ENCODE measurements at regions not wholly inside any gene's neighbourhood (a gene's known extent, or its start where the extent isn't known, plus 50 kb on each side); places are given as distances from the start of the nearest gene placed in this dataset.

- CTCF ChIA-PET: interaction anchor here (1.3 kb wide), 1 partner anchor 45 kb away, joined by 3 read pairs; no protein-coding TSS in a partner anchor
- no peak for TF ChIP-seq CTCF (conservative IDR thresholded peaks at IDR 0.05; ENCODE audit: low read depth)
- H3K27ac ChIP-seq: peak overlapping the region; percentile 57
- no peak for DNase-seq (ENCODE audit: low spot score)
- POLR2A ChIA-PET (ENCODE audit: low non-redundant PET): no interaction called here
Measured at GRCh38 chr9:746661-747434, 94.6 kb upstream of the DMRT1 start.

GRCh38 chr9:747567-747966 is 93.9 kb upstream of the DMRT1 start:
- no peak for DNase-seq (ENCODE audit: low spot score)
- POLR2A ChIA-PET (ENCODE audit: low non-redundant PET): no interaction called here
- no peak overlapping the region; the same call in 1 of the 2 replicates for H3K27ac ChIP-seq

GRCh38 chr9:748861-749497 is 92.5 kb upstream of the DMRT1 start:
- no peak for TF ChIP-seq CTCF (conservative IDR thresholded peaks at IDR 0.05; ENCODE audit: low read depth)
- ChIA-PET CTCF (interaction anchor here (0.6 kb wide), 1 partner anchor 32 kb away, joined by 3 read pairs; no protein-coding TSS in a partner anchor), POLR2A (ENCODE audit: low non-redundant PET) (no interaction called here)
- H3K27ac ChIP-seq: peak overlapping the region; percentile 75
- DNase-seq (ENCODE audit: low spot score): no peak

More at GRCh38 chr9:747567-747966, 93.9 kb upstream of the DMRT1 start:
- CTCF ChIA-PET: no interaction called here
- no peak for TF ChIP-seq CTCF (conservative IDR thresholded peaks at IDR 0.05; ENCODE audit: low read depth)

- TF ChIP-seq CTCF (conservative IDR thresholded peaks at IDR 0.05; ENCODE audit: low read depth): no peak
Measured at GRCh38 chr9:749716-750115, 91.8 kb upstream of the DMRT1 start.

GRCh38 chr9:750249-750967 is 91.1 kb upstream of the DMRT1 start:
- ChIA-PET CTCF (interaction anchor here (0.8 kb wide), 1 partner anchor 135 kb away, joined by 3 read pairs; no protein-coding TSS in a partner anchor), POLR2A (ENCODE audit: low non-redundant PET) (no interaction called here)
- H3K27ac ChIP-seq: peak overlapping the region; percentile 67
- DNase-seq (ENCODE audit: low spot score): no peak
- TF ChIP-seq CTCF (conservative IDR thresholded peaks at IDR 0.05; ENCODE audit: low read depth): no peak

More at GRCh38 chr9:749716-750115, 91.8 kb upstream of the DMRT1 start:
- DNase-seq (ENCODE audit: low spot score): no peak
- ChIA-PET CTCF (interaction anchor here (0.8 kb wide), 1 partner anchor 134 kb away, joined by 3 read pairs; no protein-coding TSS in a partner anchor), POLR2A (ENCODE audit: low non-redundant PET) (no interaction called here)
- peak overlapping the region; percentile 67; the same call in 1 of the 2 replicates for H3K27ac ChIP-seq
